HCT116 (cell line): ENCODE measurements at regions not wholly inside any gene's neighbourhood (a gene's known extent, or its start where the extent isn't known, plus 50 kb on each side); places are given as distances from the start of the nearest gene placed in this dataset.

Experiments used
- ATAC-seq: fragments of 200-7000 bp; cut with Tn5 transposase; 2 replicates; pipeline ENCODE4 v1.9.1; 2020; ENCODE audit warnings: mild to moderate bottlenecking, moderate library complexity
- BruUV-seq: library from RNA; stranded (reverse); fragments of 400-500 nt; replicated peaks from 2 replicates; lab custom pipeline; 2021; lab: Mats Ljungman, UMichigan
- CTCF ChIA-PET: fragments of 300-600 bp; sonication (Branson Sonifier 250); formaldehyde crosslinking; loops from one replicate; lab custom pipeline; 2021; ENCODE audit warnings: antibody characterized with exemption; lab: Charles Lee
- POLR2A ChIA-PET: fragments of 300-600, 350-600 bp; sonication (Branson Sonifier 250); formaldehyde crosslinking; loops from one replicate; lab custom pipeline; 2021; ENCODE audit warnings: antibody characterized with exemption; lab: Charles Lee
- RAD21 ChIA-PET, 2 experiments: fragments of 300-600 bp; sonication (Branson Sonifier 250); formaldehyde crosslinking; loops; one replicate each; lab custom pipeline; 2023; ENCODE audit warnings: low total read pairs in 2 of 2; ENCODE audit not compliant: uncharacterized antibody in 2 of 2, unreplicated experiment in 2 of 2, low non-redundant PET in 1 of 2; lab: Charles Lee
- DNase-seq: peaks from one replicate; pipeline ENCODE4 v3.0.0-alpha.2; 2010; ENCODE audit warnings: low read depth, low spot score
- H2AFZ ChIP-seq: fragments of 200-600 bp; shearing (Covaris generic), sonication (generic); 2 replicates; pipeline ENCODE4 v1.6.1; 2017; ENCODE audit warnings: low read depth, mixed run types, mixed read lengths, antibody characterized with exemption, low read length; ENCODE audit not compliant: poor library complexity, severe bottlenecking
- H3K27ac ChIP-seq: 2 replicates; pipeline ENCODE4 v1.5.1; 2012; ENCODE audit warnings: low read depth, low read length
- H3K27me3 ChIP-seq: fragments of 200-600 bp; sonication (generic); 2 replicates; pipeline ENCODE4 v1.6.1; 2016; ENCODE audit warnings: mixed run types, low read length, mixed read lengths; ENCODE audit not compliant: insufficient read depth
- H3K36me3 ChIP-seq, 2 experiments: fragments of 200-500 bp in 1 of 2; fragments of 200-600 bp in 1 of 2; sonication (Bioruptor generic) in 1 of 2; sonication (generic) in 1 of 2; 2 replicates each; pipeline versions ENCODE4 v1.5.1 to v1.6.1; 2014 to 2016; ENCODE audit warnings: low read length in 2 of 2, inconsistent platforms in 1 of 2, mixed read lengths in 1 of 2, mixed run types in 1 of 2; ENCODE audit not compliant: insufficient read depth in 2 of 2, control insufficient read depth in 1 of 2
- H3K4me1 ChIP-seq, 2 experiments: fragments of 200-600 bp in 1 of 2; sonication (generic) in 1 of 2; 2 replicates each; pipeline versions ENCODE4 v1.5.1 to v1.6.1; 2012 to 2017; ENCODE audit warnings: low read length in 2 of 2, inconsistent platforms in 1 of 2, mild to moderate bottlenecking in 1 of 2, mixed read lengths in 1 of 2, mixed run types in 1 of 2, moderate library complexity in 1 of 2; ENCODE audit not compliant: insufficient read depth in 2 of 2, control insufficient read depth in 1 of 2
- H3K4me2 ChIP-seq: fragments of 200-600 bp; sonication (generic); 2 replicates; pipeline ENCODE4 v1.6.1; 2017; ENCODE audit warnings: mixed run types, low read length, mixed read lengths
- H3K4me3 ChIP-seq, 2 experiments: fragments of 200-600 bp in 1 of 2; sonication (generic) in 1 of 2; replicated peaks in 1 of 2; 2 replicates each; pipeline ENCODE4 v1.5.1; 2011 to 2016; ENCODE audit warnings: low read length in 2 of 2, control low read depth in 1 of 2, low read depth in 1 of 2, mild to moderate bottlenecking in 1 of 2, mixed read lengths in 1 of 2, mixed run types in 1 of 2
- H3K79me2 ChIP-seq: fragments of 200-600 bp; sonication (generic); 2 replicates; pipeline ENCODE4 v1.6.1; 2017; ENCODE audit warnings: mild to moderate bottlenecking, mixed run types, low read length, moderate library complexity, mixed read lengths; ENCODE audit not compliant: insufficient read depth
- H3K9ac ChIP-seq: fragments of 200-600 bp; sonication (generic); 2 replicates; pipeline ENCODE4 v1.6.1; 2016; ENCODE audit warnings: low read length, mixed read lengths
- H3K9me2 ChIP-seq: fragments of 200-600 bp; sonication (generic), shearing (Covaris generic); 2 replicates; pipeline ENCODE4 v1.6.1; 2017; ENCODE audit warnings: mixed run types, mild to moderate bottlenecking, moderate library complexity; ENCODE audit not compliant: insufficient read depth
- H3K9me3 ChIP-seq, 2 experiments: fragments of 200-500 bp in 1 of 2; fragments of 200-600 bp in 1 of 2; sonication (Bioruptor generic) in 1 of 2; sonication (generic) in 1 of 2; 2 replicates each; pipeline ENCODE4 v1.6.1; 2014 to 2017; ENCODE audit warnings: low read length in 2 of 2, mixed read lengths in 2 of 2, inconsistent platforms in 1 of 2, low read depth in 1 of 2, mild to moderate bottlenecking in 1 of 2, mixed run types in 1 of 2, moderate library complexity in 1 of 2; ENCODE audit not compliant: control insufficient read depth in 1 of 2, insufficient read depth in 1 of 2
- H4K20me1 ChIP-seq: fragments of 200-600 bp; sonication (generic), shearing (Covaris generic); 2 replicates; pipeline ENCODE4 v1.6.1; 2017; ENCODE audit warnings: mixed run types, mild to moderate bottlenecking, moderate library complexity; ENCODE audit not compliant: insufficient read depth
- CBX3 ChIP-seq: IDR thresholded peaks from 2 replicates; pipeline ENCODE4 v1.6.1; 2012; ENCODE audit warnings: low read depth
- EGR1 ChIP-seq: IDR thresholded peaks from 2 replicates; pipeline ENCODE4 v1.6.1; 2012; ENCODE audit warnings: low read depth
- ELF1 ChIP-seq: IDR thresholded peaks from 2 replicates; pipeline ENCODE4 v1.6.1; 2012; ENCODE audit warnings: low read depth, borderline replicate concordance
- EZH2 ChIP-seq: fragments of 200-600 bp; sonication (generic); IDR thresholded peaks from 2 replicates; pipeline ENCODE4 v1.6.1; 2017; ENCODE audit warnings: antibody characterized with exemption, mixed run types
- EZH2phosphoT487 ChIP-seq: fragments of 200-600 bp; IDR thresholded peaks from 2 replicates; pipeline ENCODE4 v1.6.1; 2018; ENCODE audit warnings: antibody characterized with exemption, borderline replicate concordance
- FOSL1 ChIP-seq: IDR thresholded peaks from 2 replicates; pipeline ENCODE4 v1.6.1; 2012; ENCODE audit warnings: low read depth
- JUND ChIP-seq: IDR thresholded peaks from 2 replicates; pipeline ENCODE4 v1.6.1; 2012
- MAX ChIP-seq: IDR thresholded peaks from 2 replicates; pipeline ENCODE4 v1.6.1; 2012
- SRF ChIP-seq: IDR thresholded peaks from 2 replicates; pipeline ENCODE4 v1.6.1; 2012; ENCODE audit warnings: low read depth
- TCF7L2 ChIP-seq: IDR thresholded peaks from 2 replicates; pipeline ENCODE4 v1.7.0; 2011; ENCODE audit warnings: borderline replicate concordance, inconsistent platforms; ENCODE audit not compliant: insufficient read depth, insufficient read length; ENCODE audit errors: extremely low read depth
- YY1 ChIP-seq: IDR thresholded peaks from 2 replicates; pipeline ENCODE4 v1.6.1; 2011; ENCODE audit warnings: low read length, low read depth, moderate library complexity, mild to moderate bottlenecking; ENCODE audit not compliant: insufficient replicate concordance; ENCODE audit errors: extremely low read depth
- intact Hi-C: fragments of 100-400 bp; cut with micrococcal nuclease; formaldehyde crosslinking; loops from 2 replicates; pipeline ENCODE4 v1.10.0; 2022
- TF ChIP-seq, protein P1 (sequence below): IDR thresholded peaks from 2 replicates; pipeline ENCODE4 v1.6.1; 2012; ENCODE audit warnings: low read depth

GRCh38 chr16:87032554-87032953 is 284.6 kb downstream of the C16orf95 start:
- no peak for DNase-seq
- Histone ChIP-seq H3K27me3 (peaks cover 10% of the 10 kb centered on the region; the same call in 1 of the 2 replicates), H3K4me3 (no peak overlapping the region), H3K4me2 (no peak overlapping the region), H3K9me2 (no peaks in the 10 kb centered on the region), H3K27ac (no peak overlapping the region), H4K20me1 (no peaks in the 10 kb centered on the region), H3K36me3 (no peaks in the 10 kb centered on the region), H3K9ac (no peak overlapping the region), H3K9me3 (no peaks in the 10 kb centered on the region), H3K79me2 (no peaks in the 10 kb centered on the region), H2AFZ (no peak overlapping the region), H3K4me1 (no peaks in the 10 kb centered on the region)
- BruUV-seq: no TSS peak
- no peak for TF ChIP-seq EZH2phosphoT487
- TF ChIP-seq ELF1: no peak
- TF ChIP-seq YY1: no peak
- TF ChIP-seq JUND: no peak
- TF ChIP-seq CBX3: no peak
- no peak for TF ChIP-seq MAX
- TF ChIP-seq FOSL1: no peak
- no peak for TF ChIP-seq SRF
- TF ChIP-seq, protein P1, sequence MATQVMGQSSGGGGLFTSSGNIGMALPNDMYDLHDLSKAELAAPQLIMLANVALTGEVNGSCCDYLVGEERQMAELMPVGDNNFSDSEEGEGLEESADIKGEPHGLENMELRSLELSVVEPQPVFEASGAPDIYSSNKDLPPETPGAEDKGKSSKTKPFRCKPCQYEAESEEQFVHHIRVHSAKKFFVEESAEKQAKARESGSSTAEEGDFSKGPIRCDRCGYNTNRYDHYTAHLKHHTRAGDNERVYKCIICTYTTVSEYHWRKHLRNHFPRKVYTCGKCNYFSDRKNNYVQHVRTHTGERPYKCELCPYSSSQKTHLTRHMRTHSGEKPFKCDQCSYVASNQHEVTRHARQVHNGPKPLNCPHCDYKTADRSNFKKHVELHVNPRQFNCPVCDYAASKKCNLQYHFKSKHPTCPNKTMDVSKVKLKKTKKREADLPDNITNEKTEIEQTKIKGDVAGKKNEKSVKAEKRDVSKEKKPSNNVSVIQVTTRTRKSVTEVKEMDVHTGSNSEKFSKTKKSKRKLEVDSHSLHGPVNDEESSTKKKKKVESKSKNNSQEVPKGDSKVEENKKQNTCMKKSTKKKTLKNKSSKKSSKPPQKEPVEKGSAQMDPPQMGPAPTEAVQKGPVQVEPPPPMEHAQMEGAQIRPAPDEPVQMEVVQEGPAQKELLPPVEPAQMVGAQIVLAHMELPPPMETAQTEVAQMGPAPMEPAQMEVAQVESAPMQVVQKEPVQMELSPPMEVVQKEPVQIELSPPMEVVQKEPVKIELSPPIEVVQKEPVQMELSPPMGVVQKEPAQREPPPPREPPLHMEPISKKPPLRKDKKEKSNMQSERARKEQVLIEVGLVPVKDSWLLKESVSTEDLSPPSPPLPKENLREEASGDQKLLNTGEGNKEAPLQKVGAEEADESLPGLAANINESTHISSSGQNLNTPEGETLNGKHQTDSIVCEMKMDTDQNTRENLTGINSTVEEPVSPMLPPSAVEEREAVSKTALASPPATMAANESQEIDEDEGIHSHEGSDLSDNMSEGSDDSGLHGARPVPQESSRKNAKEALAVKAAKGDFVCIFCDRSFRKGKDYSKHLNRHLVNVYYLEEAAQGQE: no peak
- TF ChIP-seq EZH2: no peak
- no peak for TF ChIP-seq TCF7L2
- no peak for TF ChIP-seq EGR1
- ChIA-PET POLR2A (no interaction called here), CTCF (no interaction called here), RAD21 (no interaction called here)
- ATAC-seq: no peak
- intact Hi-C loops: no loop called here
